ENCODE measurements at regions not wholly inside any gene's neighbourhood (a gene's known extent, or its start where the extent isn't known, plus 50 kb on each side); places are given as distances from the start of the nearest gene placed in this dataset.

GRCh38 chr2:71794611-71795010 is 341.2 kb downstream of the DYSF start:
- TF ChIP-seq CTCF (IDR thresholded peaks at IDR 0.05) (no peak), POLR2A (IDR thresholded peaks at IDR 0.05) (no peak)

Measured in Peyer's patch (tissue), 4 donors.